ENCODE measurements at regions not wholly inside any gene's neighbourhood (a gene's known extent, or its start where the extent isn't known, plus 50 kb on each side); places are given as distances from the start of the nearest gene placed in this dataset.

GRCh38 chr4:133574248-133574647 lies 425.2 kb downstream of the PCDH10 start:
- Histone ChIP-seq H3K4me2 (ENCODE audit: low read depth, low read length) (no peak overlapping the region), H3K4me3 (ENCODE audit: insufficient read depth, low read depth, low read length) (no peak overlapping the region), H2BK15ac (ENCODE audit: low read depth, low read length) (no peak overlapping the region), H3K14ac (replicated peaks; ENCODE audit: low read depth, low read length) (no peak overlapping the region), H3K27ac (ENCODE audit: insufficient read depth, low read length) (no peak overlapping the region), H2AFZ (replicated peaks; ENCODE audit: low read length, poor library complexity) (no peak overlapping the region), H2BK120ac (ENCODE audit: low read depth, low read length) (no peak overlapping the region), H4K20me1 (ENCODE audit: insufficient read depth, low read length) (no peaks in the 10 kb centered on the region), H3K4me1 (ENCODE audit: control insufficient read depth, insufficient read depth, low read length) (no peaks in the 10 kb centered on the region), H3K79me1 (ENCODE audit: low read depth in 1 of 2, low read length in 2 of 2) (no peaks in the 10 kb centered on the region), H3K18ac (ENCODE audit: low read depth, low read length) (no peak overlapping the region), H2AK5ac (ENCODE audit: low read depth, low read length) (no peak overlapping the region), H4K8ac (ENCODE audit: low read depth in 2 of 2, low read length in 2 of 2) (no peak overlapping the region), H3K27me3 (ENCODE audit: control insufficient read depth, insufficient read depth, low read length) (no peaks in the 10 kb centered on the region), H4K91ac (ENCODE audit: insufficient read depth, low read depth, low read length) (no peak overlapping the region), H3K9me1 (ENCODE audit: insufficient read depth, low read length) (no peaks in the 10 kb centered on the region), H3K23ac (ENCODE audit: low read depth, low read length) (no peak overlapping the region), H3K9me3 (ENCODE audit: control insufficient read depth, insufficient read depth, low read length) (no peaks in the 10 kb centered on the region), H4K5ac (ENCODE audit: low read depth, low read length) (no peak overlapping the region), H2BK5ac (ENCODE audit: low read depth, low read length, poor library complexity, severe bottlenecking) (no peak overlapping the region), H2AK9ac (replicated peaks; ENCODE audit: low read depth, low read length, poor library complexity) (no peak overlapping the region), H3K36me3 (ENCODE audit: control insufficient read depth, insufficient read depth, low read length) (no peaks in the 10 kb centered on the region), H3K4ac (ENCODE audit: low read depth, low read length) (no peak overlapping the region), H2BK20ac (ENCODE audit: low read depth, low read length) (no peak overlapping the region), H3K56ac (ENCODE audit: extremely low read depth, insufficient read depth, low read length) (no peak overlapping the region), H3K9ac (ENCODE audit: low read depth, low read length) (no peak overlapping the region)
- no TSS peak for BruUV-seq (replicated peaks)
- ATAC-seq (ENCODE audit: low read depth): no peak
- WGBS, 2 experiments (ENCODE audit: extremely low coverage in 2 of 2, insufficient read length in 1 of 2): no CpG with 5 or more reads among the region's 1 CpG
- dilution Hi-C loops (cut with HindIII; ENCODE audit: low sequenced_read_pairs, unreplicated experiment) (no loop called here), intact Hi-C loops (cut with micrococcal nuclease) (no loop called here), in situ Hi-C loops (cut with MboI; ENCODE audit: low sequenced_read_pairs) (no loop called here)
- ChIA-PET POLR2A (ENCODE audit: unreplicated experiment) (no interaction called here), CTCF (no interaction called here)
- TF ChIP-seq BHLHE40 (IDR thresholded peaks at IDR 0.05; ENCODE audit: low read depth, low read length): no peak
- no peak for TF ChIP-seq POLR2A (IDR thresholded peaks at IDR 0.05; ENCODE audit: low read depth, low read length)
- no peak for TF ChIP-seq RAD21 (IDR thresholded peaks at IDR 0.05; ENCODE audit: low read length)
- no peak for TF ChIP-seq NFE2L2 (IDR thresholded peaks at IDR 0.05; ENCODE audit: low read depth, low read length)
- TF ChIP-seq CHD1 (IDR thresholded peaks at IDR 0.05; ENCODE audit: low read depth, low read length): no peak
- no peak for TF ChIP-seq MAZ (IDR thresholded peaks at IDR 0.05; ENCODE audit: borderline replicate concordance, low read depth, low read length)
- TF ChIP-seq CEBPB (IDR thresholded peaks at IDR 0.05; ENCODE audit: low read depth, low read length): no peak
- TF ChIP-seq ELK1 (IDR thresholded peaks at IDR 0.05; ENCODE audit: borderline replicate concordance, low read depth, low read length): no peak
- no peak for TF ChIP-seq SMC3 (IDR thresholded peaks at IDR 0.05; ENCODE audit: low read depth, low read length)
- DNase-seq: no peak

Data from IMR-90 (cell line).